ENCODE measurements at regions not wholly inside any gene's neighbourhood (a gene's known extent, or its start where the extent isn't known, plus 50 kb on each side); places are given as distances from the start of the nearest gene placed in this dataset.

- DNase-seq = no peak
Observed at GRCh38 chr5:110082863-110083262, 393.1 kb downstream of the MAN2A1 start.

- DNase-seq = no peak
Observed at GRCh38 chr5:110085826-110086225, 396.1 kb downstream of the MAN2A1 start.

GRCh38 chr5:110086658-110087388 lies 397.1 kb downstream of the MAN2A1 start:
- peak; percentile 90 for DNase-seq

GRCh38 chr5:110087829-110088228 lies 398.1 kb downstream of the MAN2A1 start:
- DNase-seq = peak; percentile 24

- DNase-seq = no peak
Observed at GRCh38 chr5:110088676-110089436, 399.1 kb downstream of the MAN2A1 start.

- no peak for DNase-seq
Observed at GRCh38 chr5:110092955-110093785, 403.4 kb downstream of the MAN2A1 start.

- DNase-seq = no peak
Observed at GRCh38 chr5:110094109-110094508, 404.4 kb downstream of the MAN2A1 start.

GRCh38 chr5:110094548-110094947 lies 404.8 kb downstream of the MAN2A1 start:
- no peak for DNase-seq

- no peak for DNase-seq
Observed at GRCh38 chr5:110096419-110096818, 406.7 kb downstream of the MAN2A1 start.

- peak; percentile 25 for DNase-seq
Observed at GRCh38 chr5:110099572-110099971, 409.8 kb downstream of the MAN2A1 start.

GRCh38 chr5:110103081-110103480 lies 413.4 kb downstream of the MAN2A1 start:
- DNase-seq = no peak

- DNase-seq = no peak
Observed at GRCh38 chr5:110104060-110104725, 414.5 kb downstream of the MAN2A1 start.

- peak; percentile 15 for DNase-seq
Observed at GRCh38 chr5:110104726-110105669, 415.3 kb downstream of the MAN2A1 start.

- peak; percentile 21 for DNase-seq
Observed at GRCh38 chr5:110105692-110106091, 416.0 kb downstream of the MAN2A1 start.

GRCh38 chr5:110106750-110107149 lies 417.0 kb downstream of the MAN2A1 start:
- DNase-seq = no peak

GRCh38 chr5:110108520-110108919 lies 418.8 kb downstream of the MAN2A1 start:
- no peak for DNase-seq

GRCh38 chr5:110109667-110110066 lies 419.9 kb downstream of the MAN2A1 start:
- no peak for DNase-seq

- no peak for DNase-seq
Observed at GRCh38 chr5:110112348-110112747, 422.6 kb downstream of the MAN2A1 start.

GRCh38 chr5:110115503-110115902 lies 425.8 kb downstream of the MAN2A1 start:
- peak; percentile 29 for DNase-seq

- no peak for DNase-seq
Observed at GRCh38 chr5:110116539-110116938, 426.8 kb downstream of the MAN2A1 start.

Measured in fibroblast of skin of scalp (primary cell).